ENCODE measurements at regions not wholly inside any gene's neighbourhood (a gene's known extent, or its start where the extent isn't known, plus 50 kb on each side); places are given as distances from the start of the nearest gene placed in this dataset.
"Not testable (repeated sequence)": the region's sequence is repeated elsewhere in the genome, so short reads cannot be mapped to it uniquely, and the experiment has no call there.

- TF ChIP-seq MAX (IDR thresholded peaks at IDR 0.05; ENCODE audit: low read depth, low read length), result no peak
- no peak for TF ChIP-seq MYC (IDR thresholded peaks at IDR 0.05; ENCODE audit: low read depth, low read length)
- no peak for TF ChIP-seq CTCF (IDR thresholded peaks at IDR 0.05; ENCODE audit: low read depth, low read length)
- TF ChIP-seq POLR2A (IDR thresholded peaks at IDR 0.05; ENCODE audit: extremely low read depth, insufficient read length), result no peak
- H3K4me3 ChIP-seq (ENCODE audit: low read depth, low read length), result no peak overlapping the region
- no peak for DNase-seq (ENCODE audit: low read depth)
Measured at GRCh38 chr11:57047610-57048009, 58.9 kb downstream of the OR5AK2 start.

GRCh38 chr11:57049749-57050148, 61.0 kb downstream of the OR5AK2 start:
- TF ChIP-seq MAX (IDR thresholded peaks at IDR 0.05; ENCODE audit: low read depth, low read length) (no peak), POLR2A (IDR thresholded peaks at IDR 0.05; ENCODE audit: extremely low read depth, insufficient read length) (no peak), MYC (IDR thresholded peaks at IDR 0.05; ENCODE audit: low read depth, low read length) (no peak), CTCF (IDR thresholded peaks at IDR 0.05; ENCODE audit: low read depth, low read length) (no peak)
- no peak overlapping the region for H3K4me3 ChIP-seq (ENCODE audit: low read depth, low read length)
- no peak for DNase-seq (ENCODE audit: low read depth)

- no peak overlapping the region for H3K4me3 ChIP-seq (ENCODE audit: low read depth, low read length)
- DNase-seq (ENCODE audit: low read depth), result no peak
- TF ChIP-seq MAX (IDR thresholded peaks at IDR 0.05; ENCODE audit: low read depth, low read length), result no peak
- TF ChIP-seq CTCF (IDR thresholded peaks at IDR 0.05; ENCODE audit: low read depth, low read length), result no peak
- no peak for TF ChIP-seq POLR2A (IDR thresholded peaks at IDR 0.05; ENCODE audit: extremely low read depth, insufficient read length)
- no peak for TF ChIP-seq MYC (IDR thresholded peaks at IDR 0.05; ENCODE audit: low read depth, low read length)
Measured at GRCh38 chr11:57054817-57055216, 66.1 kb downstream of the OR5AK2 start.

- H3K4me3 ChIP-seq (ENCODE audit: low read depth, low read length), result no peak overlapping the region
- no peak for DNase-seq (ENCODE audit: low read depth)
- no peak for TF ChIP-seq MAX (IDR thresholded peaks at IDR 0.05; ENCODE audit: low read depth, low read length)
- no peak for TF ChIP-seq MYC (IDR thresholded peaks at IDR 0.05; ENCODE audit: low read depth, low read length)
- no peak for TF ChIP-seq POLR2A (IDR thresholded peaks at IDR 0.05; ENCODE audit: extremely low read depth, insufficient read length)
- no peak for TF ChIP-seq CTCF (IDR thresholded peaks at IDR 0.05; ENCODE audit: low read depth, low read length)
Measured at GRCh38 chr11:57055744-57056143, 67.0 kb downstream of the OR5AK2 start.

GRCh38 chr11:57056735-57057134, 68.0 kb downstream of the OR5AK2 start:
- no peak for DNase-seq (ENCODE audit: low read depth)
- no peak overlapping the region for H3K4me3 ChIP-seq (ENCODE audit: low read depth, low read length)
- TF ChIP-seq CTCF (IDR thresholded peaks at IDR 0.05; ENCODE audit: low read depth, low read length), result no peak
- TF ChIP-seq MAX (IDR thresholded peaks at IDR 0.05; ENCODE audit: low read depth, low read length), result no peak
- TF ChIP-seq MYC (IDR thresholded peaks at IDR 0.05; ENCODE audit: low read depth, low read length), result no peak
- TF ChIP-seq POLR2A (IDR thresholded peaks at IDR 0.05; ENCODE audit: extremely low read depth, insufficient read length), result no peak

GRCh38 chr11:57057561-57057960, 68.8 kb downstream of the OR5AK2 start:
- DNase-seq (ENCODE audit: low read depth), result no peak
- TF ChIP-seq CTCF (IDR thresholded peaks at IDR 0.05; ENCODE audit: low read depth, low read length), result no peak
- no peak for TF ChIP-seq MYC (IDR thresholded peaks at IDR 0.05; ENCODE audit: low read depth, low read length)
- no peak for TF ChIP-seq POLR2A (IDR thresholded peaks at IDR 0.05; ENCODE audit: extremely low read depth, insufficient read length)
- no peak for TF ChIP-seq MAX (IDR thresholded peaks at IDR 0.05; ENCODE audit: low read depth, low read length)
- H3K4me3 ChIP-seq (ENCODE audit: low read depth, low read length), result no peak overlapping the region

GRCh38 chr11:57062957-57063356, 74.2 kb downstream of the OR5AK2 start:
- DNase-seq (ENCODE audit: low read depth), result not testable (repeated sequence)

More at GRCh38 chr11:57062957-57063356, 74.2 kb downstream of the OR5AK2 start:
- not testable (repeated sequence) for H3K4me3 ChIP-seq (ENCODE audit: low read depth, low read length)

All from NB4 (cell line).